CD4-positive, alpha-beta T cell treated with Interleukin-4 for 4 hours (primary cell): ENCODE measurements at regions not wholly inside any gene's neighbourhood (a gene's known extent, or its start where the extent isn't known, plus 50 kb on each side); places are given as distances from the start of the nearest gene placed in this dataset.

ENCODE experiments used
- DNase-seq: peaks from one replicate; pipeline ENCODE4 v3.0.0-alpha.2; 2020

DNA sequence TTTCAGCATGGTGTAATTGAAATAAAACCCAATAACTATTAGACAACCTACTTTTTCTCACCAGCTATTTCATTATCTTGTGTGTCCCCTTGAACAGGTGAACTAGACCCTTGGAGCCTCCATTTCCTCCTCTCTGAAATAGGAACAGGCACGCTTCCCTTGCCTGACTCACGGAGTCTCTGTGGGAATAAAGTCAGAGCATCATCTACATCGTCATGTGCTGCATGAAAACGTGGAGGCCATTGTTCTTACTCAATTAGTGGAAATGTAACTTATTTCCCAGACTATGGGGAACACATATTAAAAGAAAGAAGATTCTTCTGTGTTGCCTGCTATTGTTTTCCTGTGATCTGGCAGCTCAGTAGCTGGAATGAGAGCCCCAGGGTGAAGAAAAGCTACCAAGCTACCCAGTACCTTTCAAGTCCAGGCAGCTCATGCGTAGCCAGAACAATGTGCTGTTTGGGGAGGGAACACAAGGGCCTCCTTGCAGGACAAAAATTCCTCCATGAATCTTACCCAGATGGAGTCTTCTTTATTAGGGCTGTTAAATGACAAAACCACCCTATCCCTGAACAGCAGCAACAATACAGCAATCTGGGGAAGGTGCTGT, 59.8 kb downstream of the SOX11 start:
- DNase-seq = no peak

DNA sequence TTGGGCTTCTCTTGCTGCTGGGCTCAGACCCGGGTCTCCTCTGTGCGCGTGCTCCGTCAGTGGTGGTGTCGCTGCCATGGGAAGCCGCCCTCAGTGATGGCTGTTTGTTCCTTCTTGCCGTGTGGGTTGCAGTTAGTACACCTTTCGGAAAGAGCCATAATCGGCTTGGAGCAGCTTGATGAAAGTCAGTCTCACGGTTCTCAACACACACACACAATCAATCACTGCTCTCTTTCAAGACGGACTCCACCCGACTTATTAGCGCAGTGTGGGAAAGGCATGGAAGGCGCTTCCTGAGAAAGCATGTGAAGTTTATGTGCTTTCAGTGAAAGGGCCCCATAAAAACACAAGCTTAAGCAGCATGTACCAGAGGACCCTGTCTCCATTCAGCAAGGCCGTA, 64.1 kb downstream of the SOX11 start:
- DNase-seq = no peak

DNA sequence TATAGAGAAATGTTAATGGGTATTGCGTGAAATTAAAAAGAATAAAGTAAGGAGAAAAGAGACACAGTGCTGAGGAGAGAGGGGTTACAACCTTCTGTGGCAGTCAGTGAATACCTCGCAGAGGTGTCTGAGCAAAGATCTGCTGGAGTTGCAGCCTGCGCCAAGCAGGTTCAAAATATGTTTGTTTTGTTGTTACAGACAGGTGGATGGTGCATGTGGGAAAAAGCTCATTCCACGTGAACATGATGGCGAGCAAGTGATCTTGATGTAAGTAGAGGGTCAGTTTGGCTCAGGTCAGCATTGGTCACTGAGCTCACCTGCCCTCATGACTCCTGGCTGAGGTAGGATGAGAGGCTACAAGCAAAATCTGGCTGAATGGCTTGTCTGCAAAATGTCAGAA, 66.2 kb downstream of the SOX11 start:
- DNase-seq = no peak

DNA sequence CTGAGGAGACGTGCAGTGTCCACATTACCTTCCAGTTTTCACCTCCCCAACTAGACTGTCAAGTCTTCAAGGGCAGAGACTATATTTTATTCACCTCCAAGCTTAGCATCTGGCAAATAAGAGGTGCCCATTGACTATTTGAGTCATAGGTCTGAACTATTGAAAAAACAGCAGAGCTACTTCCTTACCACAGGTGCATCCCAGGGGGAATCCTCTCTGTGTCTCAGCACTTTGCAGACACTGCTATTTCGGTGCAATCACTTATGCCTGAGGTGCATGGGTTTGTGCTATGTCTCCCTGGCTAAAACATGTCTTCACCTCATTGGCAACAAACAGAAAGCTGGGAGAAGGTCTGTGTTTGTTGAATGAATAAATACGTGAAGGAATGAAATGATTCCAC, 67.8 kb downstream of the SOX11 start:
- DNase-seq = no peak

GRCh38 chr2:5763531-5763930, 71.3 kb downstream of the SOX11 start:
- no peak for DNase-seq

DNA sequence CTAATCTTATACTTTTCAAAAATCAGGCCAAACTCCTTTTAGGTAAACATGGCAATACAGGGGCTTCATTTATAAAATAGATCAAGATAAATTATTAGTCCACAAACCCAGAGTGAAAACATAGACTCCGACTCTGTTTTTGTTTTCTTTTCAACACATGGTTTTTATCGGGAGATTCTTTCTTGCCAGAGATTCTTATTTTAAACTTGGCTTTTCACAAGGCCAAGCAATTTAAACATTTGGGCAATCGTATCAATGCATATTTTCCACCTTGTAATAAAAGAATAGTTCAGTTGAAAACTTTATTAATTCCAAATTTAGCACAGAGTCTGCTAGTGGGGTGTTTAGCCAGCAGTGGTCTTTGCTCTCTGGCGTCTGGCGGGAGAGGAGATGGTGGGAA, 71.9 kb downstream of the SOX11 start:
- no peak for DNase-seq

DNA sequence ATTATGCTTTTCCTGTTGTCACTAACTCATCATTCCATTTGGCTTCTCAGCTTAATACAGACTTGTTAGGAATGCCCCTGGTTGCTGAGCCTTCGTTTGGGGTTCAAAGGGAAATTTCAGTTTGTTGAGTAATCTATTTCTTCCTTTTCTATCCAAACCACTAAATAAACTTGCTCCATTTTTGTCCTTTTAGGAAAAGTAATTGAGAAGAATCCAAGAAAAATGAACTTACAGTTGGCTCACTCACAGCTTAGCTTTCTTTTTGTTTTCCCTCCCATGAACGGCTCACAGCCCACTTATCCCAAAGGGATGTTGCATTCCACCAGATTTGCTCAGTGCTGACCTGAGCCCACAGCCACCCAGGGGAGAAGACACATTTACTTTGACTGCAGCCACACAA, 73.9 kb downstream of the SOX11 start:
- DNase-seq = no peak

GRCh38 chr2:5766561-5766960, 74.4 kb downstream of the SOX11 start:
- DNase-seq = no peak

DNA sequence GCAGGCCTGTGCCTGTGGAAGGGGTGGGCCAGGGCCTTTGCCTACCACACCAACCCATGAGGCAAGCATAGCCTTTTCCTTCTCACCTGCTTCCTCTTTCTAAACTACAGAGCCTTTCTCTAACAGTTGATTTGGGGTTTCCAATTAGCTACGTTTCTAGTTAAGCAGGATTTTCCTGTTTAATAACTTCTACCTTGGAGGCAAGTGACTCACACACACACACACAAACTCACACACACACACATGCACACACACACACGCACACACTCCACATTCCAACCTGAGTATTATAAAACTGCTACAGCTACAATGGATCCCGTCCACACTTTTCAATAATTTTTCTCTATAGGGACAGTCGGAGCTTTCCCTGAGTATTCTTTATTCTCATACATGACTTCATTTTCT, 84.9 kb downstream of the SOX11 start:
- DNase-seq = no peak

- DNase-seq = no peak
Measured at GRCh38 chr2:5781679-5782078, 89.5 kb downstream of the SOX11 start.

DNA sequence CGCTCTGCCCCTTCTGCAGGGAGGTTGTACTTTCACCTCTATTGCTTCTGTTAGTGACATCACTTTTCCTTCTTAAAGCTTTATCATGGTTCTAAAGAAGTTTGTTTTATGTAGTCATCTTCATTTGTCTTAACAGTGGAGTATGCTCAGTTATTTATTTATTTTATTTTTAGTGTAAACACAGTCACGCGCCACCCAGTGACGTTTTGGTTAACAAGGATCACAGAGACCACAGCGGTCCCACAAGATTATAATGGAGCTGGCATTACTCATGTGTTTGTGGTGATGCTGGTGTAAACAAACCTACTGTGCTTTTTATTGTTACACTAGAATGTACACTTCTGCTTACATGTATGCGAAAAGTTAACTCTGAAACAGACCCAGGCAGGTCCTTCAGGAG, 89.9 kb downstream of the SOX11 start:
- no peak for DNase-seq

- DNase-seq = no peak
Measured at GRCh38 chr2:5788447-5788846, 96.3 kb downstream of the SOX11 start.

DNA sequence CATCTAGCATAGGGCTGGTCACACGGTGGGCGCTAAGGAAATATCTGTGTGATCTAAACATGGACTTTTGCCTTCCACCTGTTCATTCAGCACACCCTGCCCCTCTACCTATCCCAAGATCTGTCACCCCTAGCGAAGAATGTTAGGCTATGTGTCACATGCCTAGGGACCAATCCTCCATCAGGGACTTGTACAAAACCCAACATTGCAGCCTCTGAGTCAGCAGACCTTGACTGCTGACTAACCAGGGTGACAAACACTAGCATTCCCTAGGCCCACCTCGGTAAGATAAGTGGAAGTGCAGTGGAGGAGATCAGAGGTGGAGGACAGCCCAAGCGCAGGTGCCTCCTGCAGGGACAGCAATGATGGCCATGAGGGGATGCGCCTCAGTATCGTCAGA, 99.2 kb downstream of the SOX11 start:
- no peak for DNase-seq

- DNase-seq = no peak
Measured at GRCh38 chr2:5794012-5794411, 101.8 kb downstream of the SOX11 start.

DNA sequence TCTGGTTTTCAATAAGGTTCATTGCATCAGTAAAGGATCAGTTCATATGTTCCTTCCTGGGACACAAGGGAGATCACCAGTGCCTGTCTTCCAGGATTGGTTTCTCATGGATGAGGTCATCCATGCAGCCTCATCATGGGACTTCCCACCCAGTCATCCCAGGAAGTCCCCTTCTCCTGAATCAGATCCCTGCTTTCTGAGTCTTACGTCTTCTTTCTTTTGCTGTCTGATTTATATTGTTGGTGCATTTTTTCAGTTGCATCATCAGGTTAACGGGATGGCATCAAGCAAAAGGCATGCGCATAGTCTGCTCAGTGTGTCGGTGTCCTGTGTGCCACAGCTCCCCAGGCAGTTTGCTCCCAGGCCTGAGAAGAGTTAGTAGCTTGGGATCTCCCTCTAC, 105.9 kb downstream of the SOX11 start:
- DNase-seq = no peak

GRCh38 chr2:5799348-5799747, 107.2 kb downstream of the SOX11 start:
- no peak for DNase-seq

DNA sequence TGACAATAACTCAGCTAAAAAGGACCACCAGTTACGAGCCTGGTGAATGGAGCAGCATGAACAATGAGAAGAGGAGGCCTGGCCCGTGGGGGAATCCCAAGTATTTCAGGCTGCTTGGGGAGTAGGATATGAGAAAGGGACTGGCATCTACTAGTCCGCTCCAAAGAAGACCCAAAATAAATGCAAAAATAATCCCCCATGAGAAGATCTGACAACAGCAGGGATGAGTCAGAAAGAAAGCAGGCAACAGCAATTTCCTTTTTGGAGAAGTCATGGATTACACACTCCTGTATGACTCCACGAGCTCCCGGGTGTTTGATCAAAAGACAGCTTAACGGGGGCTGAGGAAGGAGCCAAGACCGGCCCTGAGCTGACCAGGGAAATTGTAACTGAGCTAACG, 111.4 kb downstream of the SOX11 start:
- no peak for DNase-seq

DNA sequence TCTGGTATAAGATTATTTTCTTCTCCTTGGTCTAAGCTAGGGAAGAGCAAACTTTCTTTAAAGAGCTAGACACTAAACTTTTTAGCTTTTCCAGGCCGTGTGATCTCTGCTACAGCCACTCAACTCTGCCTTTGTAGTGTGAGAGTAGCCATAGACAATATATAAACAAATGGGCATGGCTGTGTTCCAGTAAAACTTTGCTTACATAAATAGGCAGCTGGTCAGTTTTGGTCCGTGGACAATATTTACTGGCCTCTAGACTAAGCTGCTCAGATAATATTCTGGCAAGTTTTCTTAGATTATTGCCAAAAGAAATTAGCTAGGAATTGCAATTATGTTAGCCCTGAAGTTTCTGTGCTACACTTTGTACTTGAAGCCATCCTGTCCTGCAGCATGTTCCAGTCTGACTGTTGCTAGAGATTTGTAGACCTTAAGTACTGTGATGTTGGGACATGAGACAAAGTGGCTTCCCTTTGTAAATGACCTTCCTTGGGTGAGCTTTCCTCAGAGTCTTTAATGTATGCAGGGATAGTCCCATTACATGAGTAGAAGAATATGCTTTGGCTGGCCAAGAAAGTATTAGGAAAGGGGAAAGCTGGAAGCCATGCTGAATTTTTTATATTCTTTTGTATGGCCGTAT, 126.9 kb downstream of the SOX11 start:
- no peak for DNase-seq

DNA sequence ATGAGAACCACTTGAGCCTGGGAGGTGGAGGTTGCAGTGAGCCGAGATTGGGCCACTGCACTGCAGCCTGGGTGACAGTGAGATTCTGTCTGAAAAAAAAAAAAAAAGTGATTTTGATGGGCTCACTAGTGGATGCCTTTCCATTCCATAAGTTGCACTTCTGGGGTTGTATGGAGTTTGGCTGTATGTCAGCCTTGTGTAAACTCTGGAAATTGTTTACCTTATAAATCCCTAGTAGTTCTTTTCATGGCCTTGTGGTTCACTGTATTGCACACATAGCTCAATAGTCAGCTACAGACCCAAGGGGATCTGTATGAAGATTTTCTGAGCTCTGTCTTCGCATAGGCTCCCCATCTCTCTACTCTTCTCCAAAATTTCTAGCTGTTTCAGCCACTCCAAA, 131.9 kb downstream of the SOX11 start:
- DNase-seq = no peak

- DNase-seq = no peak
Measured at GRCh38 chr2:5825686-5826085, 133.5 kb downstream of the SOX11 start.

- no peak for DNase-seq
Measured at GRCh38 chr2:5826979-5827655, 134.9 kb downstream of the SOX11 start.

DNA sequence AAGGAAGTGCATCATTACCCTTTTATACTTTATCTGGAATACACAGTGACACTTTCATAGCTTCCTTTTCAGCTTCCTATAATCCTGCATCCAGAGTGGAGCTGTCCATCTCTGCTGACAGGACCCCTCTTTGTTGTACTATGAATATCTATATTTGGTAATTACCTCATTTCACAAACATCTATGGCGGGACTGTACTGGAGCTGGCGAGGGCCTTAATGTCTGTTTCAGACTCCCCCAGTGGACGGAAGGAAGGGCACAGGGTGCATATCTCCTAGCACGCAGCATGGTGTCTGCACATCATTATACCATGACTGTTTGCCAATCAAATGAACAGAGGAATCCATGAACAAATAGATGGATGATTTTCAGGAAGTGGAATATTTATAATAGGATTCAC, 142.3 kb downstream of the SOX11 start:
- no peak for DNase-seq

GRCh38 chr2:5839550-5839949, 147.4 kb downstream of the SOX11 start:
- DNase-seq = no peak

DNA sequence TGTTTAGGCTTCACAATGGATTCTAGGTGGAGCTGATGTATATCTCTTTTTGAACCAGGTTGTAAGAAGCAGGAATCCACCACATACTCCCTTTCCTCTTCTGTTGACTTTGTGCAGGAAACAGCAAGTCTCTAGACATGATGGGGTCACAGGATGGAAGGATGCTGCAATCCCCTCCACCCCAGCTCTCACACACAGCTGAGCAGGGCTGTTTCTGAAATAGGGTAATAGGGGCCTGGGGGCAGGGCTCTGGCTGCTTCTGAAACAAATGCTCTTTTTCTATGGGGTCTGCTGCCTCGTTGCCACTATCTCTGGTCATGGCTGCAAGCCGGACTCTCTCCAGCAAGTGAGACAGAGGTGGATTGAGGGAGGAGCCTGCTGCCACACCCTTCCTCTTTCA, 148.9 kb downstream of the SOX11 start:
- no peak for DNase-seq

DNA sequence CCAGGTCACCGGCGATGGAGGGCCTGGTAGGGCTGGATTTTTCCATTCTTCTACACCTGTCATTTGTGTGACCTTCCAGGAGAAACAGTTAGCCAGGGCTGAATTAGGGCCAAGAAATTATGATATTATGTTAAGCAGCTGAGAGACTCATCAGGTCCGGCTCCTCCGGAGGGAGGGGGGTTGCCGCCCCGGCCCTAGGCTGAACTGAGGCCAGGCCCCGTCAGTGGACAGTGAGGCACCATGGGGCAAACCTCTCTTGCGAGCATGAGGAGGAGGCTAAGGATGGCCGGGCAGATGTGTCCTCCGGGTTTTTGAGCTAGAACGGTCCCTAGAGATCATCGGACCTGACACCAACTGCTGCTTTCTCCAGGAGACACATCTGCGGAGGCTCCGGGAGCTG, 150.1 kb downstream of the SOX11 start:
- no peak for DNase-seq
